GM12878 (cell line): ENCODE measurements at regions not wholly inside any gene's neighbourhood (a gene's known extent, or its start where the extent isn't known, plus 50 kb on each side); places are given as distances from the start of the nearest gene placed in this dataset.

Experiments
- ATAC-seq: fragments of 200-7000 bp; cut with Tn5 transposase; 3 replicates; pipeline ENCODE4 v1.9.1; 2020; ENCODE audit warnings: mild to moderate bottlenecking, moderate library complexity
- BruUV-seq: library from RNA; stranded (reverse); fragments of 400-500 nt; replicated peaks from 2 replicates; lab custom pipeline; 2021; lab: Mats Ljungman, UMichigan
- CTCF ChIA-PET: fragments of 300-600 bp; sonication (Branson Sonifier 250); formaldehyde crosslinking; extraction: SDS; loops from one replicate; lab custom pipeline; 2021; ENCODE audit warnings: inconsistent platforms; lab: Yijun Ruan, JAX
- POLR2A ChIA-PET: fragments of 350-600 bp; formaldehyde crosslinking; extraction: SDS; loops from one replicate; lab custom pipeline; 2021; ENCODE audit warnings: inconsistent platforms; lab: Charles Lee
- RAD21 ChIA-PET: fragments of 300-600 bp; sonication (Branson Sonifier 250); formaldehyde crosslinking; loops from one replicate; lab custom pipeline; 2023; ENCODE audit warnings: antibody characterized with exemption; ENCODE audit not compliant: unreplicated experiment; lab: Charles Lee
- SMC1A ChIA-PET: fragments of 300-600 bp; sonication (Branson Sonifier 250); formaldehyde crosslinking; loops from one replicate; lab custom pipeline; 2023; ENCODE audit not compliant: unreplicated experiment, uncharacterized antibody; lab: Charles Lee
- DNase-seq: peaks from one replicate; pipeline ENCODE4 v3.0.0-alpha.2; 2011; ENCODE audit warnings: low read depth, low spot score
- FAIRE-seq: peaks from 3 replicates; lab custom pipeline; 2011; peaks lifted over from hg19 to GRCh38; lab: Jason Lieb, UNC
- H2AFZ ChIP-seq: 2 replicates; pipeline ENCODE4 v1.6.0; 2011; ENCODE audit warnings: low read depth, low read length, control low read depth; ENCODE audit not compliant: control insufficient read depth
- H3K27ac ChIP-seq: 2 replicates; pipeline ENCODE4 v1.5.1; 2011; ENCODE audit warnings: control low read depth; ENCODE audit not compliant: control insufficient read depth, insufficient read depth
- H3K27me3 ChIP-seq, 2 experiments: replicated peaks in 1 of 2; 2 replicates each; pipeline versions ENCODE4 v1.6.0 to v1.6.1; 2011; ENCODE audit warnings: low read length in 1 of 2; ENCODE audit not compliant: control insufficient read depth in 2 of 2, insufficient read depth in 2 of 2
- H3K36me3 ChIP-seq, 2 experiments: 2 replicates each; pipeline ENCODE4 v1.5.1; 2011; ENCODE audit warnings: low read length in 1 of 2; ENCODE audit not compliant: control insufficient read depth in 2 of 2, insufficient read depth in 2 of 2
- H3K4me1 ChIP-seq: 2 replicates; pipeline ENCODE4 v1.6.1; 2011; ENCODE audit warnings: mild to moderate bottlenecking, low read length, moderate library complexity, mixed read lengths; ENCODE audit not compliant: control insufficient read depth, insufficient read depth
- H3K4me2 ChIP-seq: 2 replicates; pipeline ENCODE4 v1.6.0; 2011; ENCODE audit warnings: control low read depth; ENCODE audit not compliant: control insufficient read depth, insufficient read depth
- H3K4me3 ChIP-seq: fragments of 200-600 bp; sonication (generic); 2 replicates; pipeline ENCODE4 v1.5.1; 2016
- H3K79me2 ChIP-seq: 2 replicates; pipeline ENCODE4 v1.6.0; 2011; ENCODE audit warnings: low read length; ENCODE audit not compliant: control insufficient read depth, insufficient read depth
- H3K9ac ChIP-seq: 2 replicates; pipeline ENCODE4 v1.8.0; 2011; ENCODE audit warnings: low read length, control low read depth, mixed read lengths; ENCODE audit not compliant: control insufficient read depth, insufficient read depth
- H3K9me3 ChIP-seq: replicated peaks from 3 replicates; pipeline ENCODE4 v1.5.1; 2011; ENCODE audit warnings: mild to moderate bottlenecking, low read length; ENCODE audit not compliant: control insufficient read depth, insufficient read depth
- H4K20me1 ChIP-seq: 2 replicates; pipeline ENCODE4 v1.6.0; 2011; ENCODE audit not compliant: control insufficient read depth, insufficient read depth
- GATAD2B ChIP-seq: fragments of 450-650 bp; conservative IDR thresholded peaks from 2 replicates; pipeline ENCODE4 v1.6.1; 2017; ENCODE audit warnings: low read depth, mild to moderate bottlenecking, moderate library complexity
- KAT2A ChIP-seq: conservative IDR thresholded peaks from 2 replicates; pipeline ENCODE4 v1.6.1; 2011; ENCODE audit warnings: low read depth, low read length; ENCODE audit not compliant: control insufficient read depth
- MTA2 ChIP-seq: fragments of 450-650 bp; IDR thresholded peaks from 2 replicates; pipeline ENCODE4 v1.6.1; 2016; ENCODE audit warnings: low read depth, mild to moderate bottlenecking, moderate library complexity
- NFXL1 ChIP-seq: fragments of 450-650 bp; IDR thresholded peaks from 2 replicates; pipeline ENCODE4 v1.6.1; 2017; ENCODE audit warnings: antibody characterized with exemption, mild to moderate bottlenecking, borderline replicate concordance
- NKRF ChIP-seq: fragments of 450-650 bp; conservative IDR thresholded peaks from 2 replicates; pipeline ENCODE4 v1.6.1; 2017; ENCODE audit warnings: mild to moderate bottlenecking, moderate library complexity
- PML ChIP-seq: IDR thresholded peaks from 2 replicates; pipeline ENCODE4 v1.6.1; 2012; ENCODE audit warnings: low read length, inconsistent platforms
- POLR2A ChIP-seq: IDR thresholded peaks from 2 replicates; pipeline ENCODE4 v1.6.1; 2011; ENCODE audit warnings: low read depth, mild to moderate bottlenecking, low read length
- POLR2AphosphoS2 ChIP-seq: IDR thresholded peaks from 2 replicates; pipeline ENCODE4 v1.6.1; 2011; ENCODE audit warnings: low read depth, mild to moderate bottlenecking, low read length, improper control_type of control experiment, moderate library complexity
- PRDM15 ChIP-seq: fragments of 450-650 bp; formaldehyde crosslinking; IDR thresholded peaks from 2 replicates; pipeline ENCODE4 v1.4.0; 2020; ENCODE audit warnings: mild to moderate bottlenecking, moderate library complexity
- WGBS: methylation state at CpG from one replicate; pipeline ENCODE4 v1.1.6; 2016; ENCODE audit warnings: low lambda C conversion rate; ENCODE audit not compliant: insufficient replicate concordance, insufficient coverage; ENCODE audit errors: missing lambda C conversion rate; 5-methylcytosine and 5-hydroxymethylcytosine counted together
- in situ Hi-C: fragments of 300-500 bp; cut with MboI; formaldehyde crosslinking; loops from 9 replicates; pipeline ENCODE4 v1.14.3; 2018; ENCODE audit warnings: mixed read lengths
- intact Hi-C: fragments of 100-400 bp; cut with micrococcal nuclease; formaldehyde crosslinking; loops from one replicate; pipeline ENCODE4 v1.14.2; 2022; ENCODE audit not compliant: unreplicated experiment

- Histone ChIP-seq H2AFZ (no peak overlapping the region), H3K4me3 (no peak overlapping the region), H3K79me2 (no peaks in the 10 kb centered on the region), H3K36me3 (no peaks in the 10 kb centered on the region), H3K4me2 (no peak overlapping the region), H3K9ac (no peak overlapping the region), H3K9me3 (no peaks in the 10 kb centered on the region), H3K27me3 (no peaks in the 10 kb centered on the region; a peak in 2 of 4 replicates), H3K4me1 (no peaks in the 10 kb centered on the region), H3K27ac (no peak overlapping the region), H4K20me1 (no peaks in the 10 kb centered on the region)
- ATAC-seq: no peak
- RAD21 ChIA-PET: no interaction called here
- TF ChIP-seq PRDM15 (CRISPR knock-in tag) (no peak), NFXL1 (no peak), PML (no peak), GATAD2B (no peak), KAT2A (no peak), POLR2AphosphoS2 (no peak), POLR2A (no peak), NKRF (no peak), MTA2 (no peak)
- no TSS peak for BruUV-seq
- WGBS: 63% methylated on average over 7 of the region's 7 CpGs
- no peak for DNase-seq
- in situ Hi-C loops (no loop called here), intact Hi-C loops (no loop called here)
- CTCF ChIA-PET: interaction anchor here (1.0 kb wide), 1 partner anchor 12 kb away, joined by 5 read pairs; no protein-coding TSS in a partner anchor
- FAIRE-seq: no peak
- POLR2A ChIA-PET: no interaction called here
- SMC1A ChIA-PET: interaction anchor here (0.7 kb wide), 1 partner anchor 16 kb away, joined by 4 read pairs; no protein-coding TSS in a partner anchor
These were observed 81.1 kb upstream of the RFX8 start for GRCh38 chr2:101556033-101556459.
